SK-N-SH (cell line): ENCODE measurements at regions not wholly inside any gene's neighbourhood (a gene's known extent, or its start where the extent isn't known, plus 50 kb on each side); places are given as distances from the start of the nearest gene placed in this dataset.

Source experiments
- JUND ChIP-seq: IDR thresholded peaks from 2 replicates; pipeline ENCODE4 v1.4.0; 2012
- SMC3 ChIP-seq: IDR thresholded peaks from 2 replicates; pipeline ENCODE4 v1.6.1; 2012; ENCODE audit warnings: low read depth, low read length, improper control_type of control experiment
- TF ChIP-seq, protein P1 (sequence below): fragments of 200-600 bp; sonication (generic); IDR thresholded peaks from 2 replicates; pipeline ENCODE4 v1.6.1; 2017; ENCODE audit warnings: antibody characterized with exemption, mild to moderate bottlenecking, moderate library complexity
- TF ChIP-seq, protein P2 (sequence below): IDR thresholded peaks from 2 replicates; pipeline ENCODE4 v1.4.0; 2012; ENCODE audit warnings: low read depth
- TF ChIP-seq, protein P3 (sequence below): IDR thresholded peaks from 2 replicates; pipeline ENCODE4 v1.6.1; 2012; ENCODE audit warnings: mild to moderate bottlenecking, low read depth, low read length, moderate library complexity

DNA sequence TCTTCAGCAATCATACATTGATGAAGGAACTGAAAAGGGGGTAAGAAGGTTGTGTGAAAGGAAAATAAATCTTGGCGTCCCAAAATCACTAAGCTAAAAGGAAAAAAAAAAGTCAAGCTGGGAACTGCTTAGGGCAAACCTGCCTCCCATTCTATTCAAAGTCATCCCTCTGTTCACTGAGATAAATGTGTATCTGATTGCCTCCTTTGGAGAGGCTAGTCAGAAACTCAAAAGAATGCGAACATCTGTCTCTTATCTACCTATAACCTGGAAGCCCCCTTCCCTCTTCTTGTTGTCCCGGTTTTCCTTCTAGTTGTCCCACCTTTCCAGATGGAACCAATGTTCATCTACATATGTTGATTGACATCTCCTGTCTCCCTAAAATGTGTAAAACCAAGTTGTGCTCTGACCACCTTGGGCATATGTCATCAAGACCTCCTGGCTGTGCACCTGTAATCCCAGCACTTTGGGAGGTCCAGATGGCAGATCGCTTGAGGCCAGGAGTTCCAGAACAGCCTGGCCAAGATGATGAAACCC lies 53.1 kb downstream of the RESF1 start:
- TF ChIP-seq JUND (no peak), SMC3 (no peak)
- TF ChIP-seq, protein P1, sequence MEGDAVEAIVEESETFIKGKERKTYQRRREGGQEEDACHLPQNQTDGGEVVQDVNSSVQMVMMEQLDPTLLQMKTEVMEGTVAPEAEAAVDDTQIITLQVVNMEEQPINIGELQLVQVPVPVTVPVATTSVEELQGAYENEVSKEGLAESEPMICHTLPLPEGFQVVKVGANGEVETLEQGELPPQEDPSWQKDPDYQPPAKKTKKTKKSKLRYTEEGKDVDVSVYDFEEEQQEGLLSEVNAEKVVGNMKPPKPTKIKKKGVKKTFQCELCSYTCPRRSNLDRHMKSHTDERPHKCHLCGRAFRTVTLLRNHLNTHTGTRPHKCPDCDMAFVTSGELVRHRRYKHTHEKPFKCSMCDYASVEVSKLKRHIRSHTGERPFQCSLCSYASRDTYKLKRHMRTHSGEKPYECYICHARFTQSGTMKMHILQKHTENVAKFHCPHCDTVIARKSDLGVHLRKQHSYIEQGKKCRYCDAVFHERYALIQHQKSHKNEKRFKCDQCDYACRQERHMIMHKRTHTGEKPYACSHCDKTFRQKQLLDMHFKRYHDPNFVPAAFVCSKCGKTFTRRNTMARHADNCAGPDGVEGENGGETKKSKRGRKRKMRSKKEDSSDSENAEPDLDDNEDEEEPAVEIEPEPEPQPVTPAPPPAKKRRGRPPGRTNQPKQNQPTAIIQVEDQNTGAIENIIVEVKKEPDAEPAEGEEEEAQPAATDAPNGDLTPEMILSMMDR: no peak
- TF ChIP-seq, protein P2, sequence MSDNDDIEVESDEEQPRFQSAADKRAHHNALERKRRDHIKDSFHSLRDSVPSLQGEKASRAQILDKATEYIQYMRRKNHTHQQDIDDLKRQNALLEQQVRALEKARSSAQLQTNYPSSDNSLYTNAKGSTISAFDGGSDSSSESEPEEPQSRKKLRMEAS: no peak
- TF ChIP-seq, protein P3, sequence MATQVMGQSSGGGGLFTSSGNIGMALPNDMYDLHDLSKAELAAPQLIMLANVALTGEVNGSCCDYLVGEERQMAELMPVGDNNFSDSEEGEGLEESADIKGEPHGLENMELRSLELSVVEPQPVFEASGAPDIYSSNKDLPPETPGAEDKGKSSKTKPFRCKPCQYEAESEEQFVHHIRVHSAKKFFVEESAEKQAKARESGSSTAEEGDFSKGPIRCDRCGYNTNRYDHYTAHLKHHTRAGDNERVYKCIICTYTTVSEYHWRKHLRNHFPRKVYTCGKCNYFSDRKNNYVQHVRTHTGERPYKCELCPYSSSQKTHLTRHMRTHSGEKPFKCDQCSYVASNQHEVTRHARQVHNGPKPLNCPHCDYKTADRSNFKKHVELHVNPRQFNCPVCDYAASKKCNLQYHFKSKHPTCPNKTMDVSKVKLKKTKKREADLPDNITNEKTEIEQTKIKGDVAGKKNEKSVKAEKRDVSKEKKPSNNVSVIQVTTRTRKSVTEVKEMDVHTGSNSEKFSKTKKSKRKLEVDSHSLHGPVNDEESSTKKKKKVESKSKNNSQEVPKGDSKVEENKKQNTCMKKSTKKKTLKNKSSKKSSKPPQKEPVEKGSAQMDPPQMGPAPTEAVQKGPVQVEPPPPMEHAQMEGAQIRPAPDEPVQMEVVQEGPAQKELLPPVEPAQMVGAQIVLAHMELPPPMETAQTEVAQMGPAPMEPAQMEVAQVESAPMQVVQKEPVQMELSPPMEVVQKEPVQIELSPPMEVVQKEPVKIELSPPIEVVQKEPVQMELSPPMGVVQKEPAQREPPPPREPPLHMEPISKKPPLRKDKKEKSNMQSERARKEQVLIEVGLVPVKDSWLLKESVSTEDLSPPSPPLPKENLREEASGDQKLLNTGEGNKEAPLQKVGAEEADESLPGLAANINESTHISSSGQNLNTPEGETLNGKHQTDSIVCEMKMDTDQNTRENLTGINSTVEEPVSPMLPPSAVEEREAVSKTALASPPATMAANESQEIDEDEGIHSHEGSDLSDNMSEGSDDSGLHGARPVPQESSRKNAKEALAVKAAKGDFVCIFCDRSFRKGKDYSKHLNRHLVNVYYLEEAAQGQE: no peak
